Neural progenitor cell (in vitro differentiated cells): ENCODE measurements at regions not wholly inside any gene's neighbourhood (a gene's known extent, or its start where the extent isn't known, plus 50 kb on each side); places are given as distances from the start of the nearest gene placed in this dataset.

Experiments used
- EZH2 ChIP-seq: fragments of 200-600 bp; sonication (generic); IDR thresholded peaks from 2 replicates; pipeline ENCODE4 v1.6.1; 2017; ENCODE audit warnings: antibody characterized with exemption, mild to moderate bottlenecking, moderate library complexity
- EZH2phosphoT487 ChIP-seq: fragments of 200-600 bp; sonication (generic); IDR thresholded peaks from 2 replicates; pipeline ENCODE4 v1.6.1; 2017; ENCODE audit warnings: antibody characterized with exemption
- TF ChIP-seq, protein P1 (sequence below): fragments of 200-600 bp; sonication (generic); IDR thresholded peaks from 2 replicates; pipeline ENCODE4 v1.5.1; 2017; ENCODE audit warnings: antibody characterized with exemption, mild to moderate bottlenecking

DNA sequence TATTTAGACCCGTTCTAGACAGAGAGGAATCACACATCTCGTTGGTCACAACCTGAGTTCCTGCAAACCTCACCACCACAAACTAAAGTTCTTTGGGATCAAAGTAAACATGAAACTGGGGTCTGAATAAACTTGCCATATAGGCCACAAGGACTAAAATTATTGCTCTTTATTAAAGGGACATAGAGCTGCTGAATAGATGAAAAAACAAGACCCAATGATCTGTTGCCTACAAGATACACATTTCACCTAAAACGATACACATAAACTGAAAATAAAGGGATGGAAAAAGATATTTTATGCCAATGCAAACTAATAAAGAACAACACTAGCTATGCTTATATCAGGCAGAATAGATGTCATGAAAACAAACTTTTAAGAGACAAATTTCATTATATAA, 623.0 kb downstream of the TBC1D32 start:
- TF ChIP-seq, protein P1, sequence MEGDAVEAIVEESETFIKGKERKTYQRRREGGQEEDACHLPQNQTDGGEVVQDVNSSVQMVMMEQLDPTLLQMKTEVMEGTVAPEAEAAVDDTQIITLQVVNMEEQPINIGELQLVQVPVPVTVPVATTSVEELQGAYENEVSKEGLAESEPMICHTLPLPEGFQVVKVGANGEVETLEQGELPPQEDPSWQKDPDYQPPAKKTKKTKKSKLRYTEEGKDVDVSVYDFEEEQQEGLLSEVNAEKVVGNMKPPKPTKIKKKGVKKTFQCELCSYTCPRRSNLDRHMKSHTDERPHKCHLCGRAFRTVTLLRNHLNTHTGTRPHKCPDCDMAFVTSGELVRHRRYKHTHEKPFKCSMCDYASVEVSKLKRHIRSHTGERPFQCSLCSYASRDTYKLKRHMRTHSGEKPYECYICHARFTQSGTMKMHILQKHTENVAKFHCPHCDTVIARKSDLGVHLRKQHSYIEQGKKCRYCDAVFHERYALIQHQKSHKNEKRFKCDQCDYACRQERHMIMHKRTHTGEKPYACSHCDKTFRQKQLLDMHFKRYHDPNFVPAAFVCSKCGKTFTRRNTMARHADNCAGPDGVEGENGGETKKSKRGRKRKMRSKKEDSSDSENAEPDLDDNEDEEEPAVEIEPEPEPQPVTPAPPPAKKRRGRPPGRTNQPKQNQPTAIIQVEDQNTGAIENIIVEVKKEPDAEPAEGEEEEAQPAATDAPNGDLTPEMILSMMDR = no peak
- no peak for TF ChIP-seq EZH2
- TF ChIP-seq EZH2phosphoT487 = no peak
